ENCODE measurements at regions not wholly inside any gene's neighbourhood (a gene's known extent, or its start where the extent isn't known, plus 50 kb on each side); places are given as distances from the start of the nearest gene placed in this dataset.

GRCh38 chr10:130902471-130902870, 409.1 kb downstream of the TCERG1L start:
- no peak for TF ChIP-seq CTCF (IDR thresholded peaks at IDR 0.05; ENCODE audit: low read length)
- TF ChIP-seq EZH2 (IDR thresholded peaks at IDR 0.05; ENCODE audit: borderline replicate concordance, low read length) = no peak
